HEK293 (cell line): ENCODE measurements at regions not wholly inside any gene's neighbourhood (a gene's known extent, or its start where the extent isn't known, plus 50 kb on each side); places are given as distances from the start of the nearest gene placed in this dataset.

Experiments
- CTCF ChIA-PET: fragments of 350-600 bp; formaldehyde crosslinking; extraction: SDS; loops from one replicate; lab custom pipeline; 2021; ENCODE audit warnings: antibody characterized with exemption; lab: Yijun Ruan, JAX
- POLR2A ChIA-PET: fragments of 300-600 bp; formaldehyde crosslinking; extraction: SDS; loops from one replicate; lab custom pipeline; 2020; ENCODE audit warnings: antibody characterized with exemption, inconsistent platforms; lab: Yijun Ruan, JAX
- H3K27ac ChIP-seq: fragments of 200-500 bp; sonication (Bioruptor generic); 2 replicates; pipeline ENCODE4 v1.5.1; 2014; ENCODE audit warnings: low read depth, low read length, control low read depth, inconsistent platforms; ENCODE audit errors: extremely low read depth
- H3K36me3 ChIP-seq, 2 experiments: fragments of 200-500 bp in 1 of 2; sonication (Bioruptor generic) in 1 of 2; 1 replicate in 1 of 2; 2 replicates in 1 of 2; pipeline ENCODE4 v1.5.1; 2014 to 2017; ENCODE audit warnings: inconsistent platforms in 2 of 2, low read length in 2 of 2; ENCODE audit not compliant: control insufficient read depth in 2 of 2, insufficient read depth in 1 of 2
- H3K4me1 ChIP-seq: fragments of 200-500 bp; sonication (Bioruptor generic); 2 replicates; pipeline ENCODE4 v1.5.1; 2014; ENCODE audit warnings: mild to moderate bottlenecking, low read length, inconsistent platforms; ENCODE audit not compliant: control insufficient read depth, insufficient read depth
- H3K4me3 ChIP-seq: 2 replicates; pipeline ENCODE4 v1.5.1; 2011; ENCODE audit warnings: low read depth, mild to moderate bottlenecking, control low read depth, low read length, moderate library complexity
- H3K9me3 ChIP-seq: fragments of 200-500 bp; sonication (Bioruptor generic); 2 replicates; pipeline ENCODE4 v1.5.1; 2014; ENCODE audit warnings: low read depth, low read length, inconsistent platforms; ENCODE audit not compliant: control insufficient read depth, insufficient read depth
- GFI1B ChIP-seq: fragments of 450-650 bp; formaldehyde crosslinking; IDR thresholded peaks from 2 replicates; pipeline ENCODE4 v1.5.1; 2016; ENCODE audit warnings: missing biosample characterization, missing genetic modification characterization
- SALL2 ChIP-seq: fragments of 450-650 bp; formaldehyde crosslinking; IDR thresholded peaks from 2 replicates; pipeline ENCODE4 v1.5.0; 2017; ENCODE audit warnings: missing biosample characterization, mild to moderate bottlenecking, missing genetic modification characterization, borderline replicate concordance
- SETDB1 ChIP-seq: IDR thresholded peaks from one replicate; pipeline ENCODE4 v1.6.1; 2017; ENCODE audit warnings: mild to moderate bottlenecking, low read length, moderate library complexity, mixed read lengths; ENCODE audit not compliant: insufficient read length
- SP7 ChIP-seq: fragments of 450-650 bp; formaldehyde crosslinking; IDR thresholded peaks from 2 replicates; pipeline ENCODE4 v1.5.1; 2016; ENCODE audit warnings: missing biosample characterization, missing genetic modification characterization
- WT1 ChIP-seq: fragments of 450-650 bp; formaldehyde crosslinking; IDR thresholded peaks from 2 replicates; pipeline ENCODE4 v1.5.1; 2016; ENCODE audit warnings: missing biosample characterization, missing genetic modification characterization
- ZBTB1 ChIP-seq: fragments of 450-650 bp; formaldehyde crosslinking; IDR thresholded peaks from 2 replicates; pipeline ENCODE4 v1.5.1; 2016; ENCODE audit warnings: missing biosample characterization, missing genetic modification characterization
- ZBTB8A ChIP-seq: fragments of 450-650 bp; formaldehyde crosslinking; IDR thresholded peaks from 2 replicates; pipeline ENCODE4 v1.5.1; 2016; ENCODE audit warnings: missing biosample characterization, missing genetic modification characterization
- ZNF112 ChIP-seq: fragments of 450-650 bp; formaldehyde crosslinking; IDR thresholded peaks from 2 replicates; pipeline ENCODE4 v1.5.0; 2017; ENCODE audit warnings: missing biosample characterization, missing genetic modification characterization
- ZNF121 ChIP-seq: fragments of 450-650 bp; formaldehyde crosslinking; IDR thresholded peaks from 2 replicates; pipeline ENCODE4 v1.5.1; 2016; ENCODE audit warnings: missing biosample characterization, missing genetic modification characterization
- ZNF138 ChIP-seq: fragments of 450-650 bp; formaldehyde crosslinking; IDR thresholded peaks from 2 replicates; pipeline ENCODE4 v1.5.1; 2016; ENCODE audit warnings: missing biosample characterization, missing genetic modification characterization, borderline replicate concordance
- ZNF169 ChIP-seq: fragments of 450-650 bp; formaldehyde crosslinking; IDR thresholded peaks from 2 replicates; pipeline ENCODE4 v1.5.1; 2016; ENCODE audit warnings: missing biosample characterization, missing genetic modification characterization
- ZNF174 ChIP-seq: fragments of 450-650 bp; formaldehyde crosslinking; IDR thresholded peaks from 2 replicates; pipeline ENCODE4 v1.5.0; 2017; ENCODE audit warnings: missing biosample characterization, mild to moderate bottlenecking, missing genetic modification characterization
- ZNF184 ChIP-seq: fragments of 450-650 bp; IDR thresholded peaks from 2 replicates; pipeline ENCODE4 v1.5.1; 2018; ENCODE audit warnings: missing biosample characterization, mild to moderate bottlenecking, missing genetic modification characterization
- ZNF214 ChIP-seq: fragments of 450-650 bp; formaldehyde crosslinking; IDR thresholded peaks from 2 replicates; pipeline ENCODE4 v1.5.1; 2017; ENCODE audit warnings: missing biosample characterization, mild to moderate bottlenecking, missing genetic modification characterization, borderline replicate concordance
- ZNF221 ChIP-seq: fragments of 450-650 bp; formaldehyde crosslinking; IDR thresholded peaks from 2 replicates; pipeline ENCODE4 v1.5.1; 2017; ENCODE audit warnings: missing biosample characterization, missing genetic modification characterization, borderline replicate concordance
- ZNF366 ChIP-seq: fragments of 450-650 bp; formaldehyde crosslinking; conservative IDR thresholded peaks from 2 replicates; pipeline ENCODE4 v1.5.1; 2016; ENCODE audit warnings: missing biosample characterization, missing genetic modification characterization
- ZNF394 ChIP-seq: fragments of 450-650 bp; formaldehyde crosslinking; IDR thresholded peaks from 2 replicates; pipeline ENCODE4 v1.5.1; 2016; ENCODE audit warnings: missing biosample characterization, missing genetic modification characterization, mild to moderate bottlenecking, moderate library complexity, borderline replicate concordance
- ZNF501 ChIP-seq: fragments of 450-650 bp; formaldehyde crosslinking; IDR thresholded peaks from 2 replicates; pipeline ENCODE4 v1.5.1; 2016; ENCODE audit warnings: missing biosample characterization, missing genetic modification characterization
- ZNF529 ChIP-seq: fragments of 450-650 bp; formaldehyde crosslinking; IDR thresholded peaks from 2 replicates; pipeline ENCODE4 v1.5.1; 2017; ENCODE audit warnings: missing genetic modification characterization, missing biosample characterization; ENCODE audit not compliant: insufficient replicate concordance
- ZNF585B ChIP-seq: fragments of 450-650 bp; formaldehyde crosslinking; IDR thresholded peaks from 2 replicates; pipeline ENCODE4 v1.5.1; 2016; ENCODE audit warnings: missing biosample characterization, missing genetic modification characterization
- ZNF610 ChIP-seq: fragments of 450-650 bp; formaldehyde crosslinking; IDR thresholded peaks from 2 replicates; pipeline ENCODE4 v1.5.1; 2016; ENCODE audit warnings: missing biosample characterization, missing genetic modification characterization, borderline replicate concordance
- ZNF654 ChIP-seq: fragments of 450-650 bp; formaldehyde crosslinking; IDR thresholded peaks from 2 replicates; pipeline ENCODE4 v1.5.1; 2016; ENCODE audit warnings: low read depth, missing biosample characterization, missing genetic modification characterization
- ZNF776 ChIP-seq: fragments of 450-650 bp; formaldehyde crosslinking; IDR thresholded peaks from 2 replicates; pipeline ENCODE4 v1.5.0; 2017; ENCODE audit warnings: missing biosample characterization, missing genetic modification characterization, borderline replicate concordance
- TF ChIP-seq, protein P1 (sequence below): fragments of 450-650 bp; formaldehyde crosslinking; IDR thresholded peaks from 2 replicates; pipeline ENCODE4 v1.5.1; 2016; ENCODE audit warnings: missing biosample characterization, missing genetic modification characterization
- TF ChIP-seq, protein P2 (sequence below): fragments of 450-650 bp; formaldehyde crosslinking; conservative IDR thresholded peaks from 2 replicates; pipeline ENCODE4 v1.5.1; 2016; ENCODE audit warnings: low read depth, missing biosample characterization, missing genetic modification characterization
- TF ChIP-seq, protein P3 (sequence below): fragments of 450-650 bp; formaldehyde crosslinking; IDR thresholded peaks from 2 replicates; pipeline ENCODE4 v1.5.1; 2016; ENCODE audit warnings: missing biosample characterization, missing genetic modification characterization
- TF ChIP-seq, protein P4 (sequence below): fragments of 450-650 bp; formaldehyde crosslinking; IDR thresholded peaks from 2 replicates; pipeline ENCODE4 v1.5.1; 2016; ENCODE audit warnings: missing biosample characterization, missing genetic modification characterization
- TF ChIP-seq, protein P5 (sequence below): fragments of 450-650 bp; formaldehyde crosslinking; IDR thresholded peaks from 2 replicates; pipeline ENCODE4 v1.5.1; 2016; ENCODE audit warnings: missing biosample characterization, missing genetic modification characterization

DNA sequence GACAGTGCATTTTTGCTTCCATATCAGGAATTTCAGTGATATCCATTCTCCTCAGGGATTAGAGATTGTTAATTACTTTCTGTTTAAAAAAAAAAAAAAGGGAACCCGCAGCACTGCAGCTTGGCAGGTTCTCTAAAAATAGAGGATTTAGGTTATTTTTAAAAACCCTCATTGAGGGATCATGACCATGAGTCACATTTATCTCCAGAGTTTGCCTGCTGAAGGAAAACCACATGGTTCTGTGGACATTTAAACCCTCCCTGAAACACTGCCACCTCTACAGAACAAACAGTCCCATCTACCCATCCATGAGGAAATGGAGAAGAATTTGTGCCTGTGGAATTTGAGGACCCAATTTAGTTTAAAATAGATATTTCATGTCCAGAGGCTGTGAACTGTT is 66.2 kb upstream of the UBE2E1 start:
- CTCF ChIA-PET, result interaction anchor here (1.1 kb wide), 1 partner anchor 94 kb away, joined by 3 read pairs; no protein-coding TSS in a partner anchor
- Histone ChIP-seq H3K36me3 (no peaks in the 10 kb centered on the region), H3K4me3 (no peak overlapping the region), H3K4me1 (peaks cover 15% of the 10 kb centered on the region)
- TF ChIP-seq, protein P1, sequence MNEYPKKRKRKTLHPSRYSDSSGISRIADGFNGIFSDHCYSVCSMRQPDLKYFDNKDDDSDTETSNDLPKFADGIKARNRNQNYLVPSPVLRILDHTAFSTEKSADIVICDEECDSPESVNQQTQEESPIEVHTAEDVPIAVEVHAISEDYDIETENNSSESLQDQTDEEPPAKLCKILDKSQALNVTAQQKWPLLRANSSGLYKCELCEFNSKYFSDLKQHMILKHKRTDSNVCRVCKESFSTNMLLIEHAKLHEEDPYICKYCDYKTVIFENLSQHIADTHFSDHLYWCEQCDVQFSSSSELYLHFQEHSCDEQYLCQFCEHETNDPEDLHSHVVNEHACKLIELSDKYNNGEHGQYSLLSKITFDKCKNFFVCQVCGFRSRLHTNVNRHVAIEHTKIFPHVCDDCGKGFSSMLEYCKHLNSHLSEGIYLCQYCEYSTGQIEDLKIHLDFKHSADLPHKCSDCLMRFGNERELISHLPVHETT (tag by site-specific recombination), result no peak
- no peak for TF ChIP-seq ZNF174 (tag by site-specific recombination)
- TF ChIP-seq ZNF138 (tag by site-specific recombination), result no peak
- TF ChIP-seq ZNF214 (tag by site-specific recombination), result no peak
- no peak for TF ChIP-seq ZNF169 (tag by site-specific recombination)
- TF ChIP-seq ZNF610 (tag by site-specific recombination), result no peak
- no peak for TF ChIP-seq SETDB1
- no peak for TF ChIP-seq ZNF654 (tag by site-specific recombination)
- no peak for TF ChIP-seq ZBTB8A (tag by site-specific recombination)
- TF ChIP-seq, all 188 proteins: peak for 0
- POLR2A ChIA-PET, result interaction anchor here (0.6 to 0.7 kb wide), 2 partner anchors 178 to 184 kb away, joined by 3 to 4 read pairs; no protein-coding TSS in a partner anchor
- H3K27ac ChIP-seq, result no peak overlapping the region
- no peaks in the 10 kb centered on the region for H3K9me3 ChIP-seq

DNA sequence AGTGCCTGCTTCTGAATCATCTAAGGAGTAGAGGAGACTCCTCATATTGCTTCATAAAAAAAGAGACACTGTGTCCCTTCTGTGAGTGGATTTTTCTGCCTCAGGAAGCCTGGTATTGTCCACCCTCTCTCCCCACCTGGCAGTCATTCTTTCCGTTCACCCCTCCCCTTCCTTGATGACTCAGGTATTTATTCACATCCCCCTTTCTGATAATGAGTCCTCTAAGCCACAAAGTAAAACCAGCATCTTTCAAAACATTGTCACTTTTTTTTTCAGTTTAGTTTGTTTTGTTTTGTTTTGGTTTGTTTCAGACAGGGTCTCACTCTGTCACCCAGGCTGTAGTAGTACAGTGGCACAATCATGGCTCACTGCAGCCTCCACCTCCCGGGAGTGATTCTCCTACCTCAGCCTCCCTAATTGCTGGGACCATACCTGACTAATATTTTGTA is 65.2 kb upstream of the UBE2E1 start:
- Histone ChIP-seq H3K4me1 (peaks cover 8% of the 10 kb centered on the region), H3K9me3 (no peaks in the 10 kb centered on the region), H3K36me3 (no peaks in the 10 kb centered on the region), H3K27ac (no peak overlapping the region), H3K4me3 (no peak overlapping the region)
- ChIA-PET POLR2A (no interaction called here), CTCF (interaction anchor here (1.1 kb wide), 1 partner anchor 93 kb away, joined by 3 read pairs; no protein-coding TSS in a partner anchor)
- TF ChIP-seq ZNF501 (tag by site-specific recombination) (no peak), GFI1B (tag by site-specific recombination) (peak; percentile 62; the same call in 1 of the 2 replicates), ZNF394 (tag by site-specific recombination) (no peak), ZBTB1 (tag by site-specific recombination) (no peak), SP7 (tag by site-specific recombination) (peak; percentile 27; the same call in 1 of the 2 replicates), ZNF776 (no peak), SALL2 (tag by site-specific recombination) (peak; percentile 61; the same call in 1 of the 2 replicates), WT1 (0 out of 2 replicates have a peak, but pooled peaks have one; percentile 23), ZNF221 (tag by site-specific recombination) (no peak), ZNF184 (tag by site-specific recombination) (no peak), ZNF121 (tag by site-specific recombination) (no peak), ZNF529 (tag by site-specific recombination) (no peak), ZNF585B (tag by site-specific recombination) (no peak), ZNF112 (tag by site-specific recombination) (no peak), ZNF366 (0 out of 2 replicates have a peak, but pooled peaks have one; percentile 10)
- TF ChIP-seq, protein P2, sequence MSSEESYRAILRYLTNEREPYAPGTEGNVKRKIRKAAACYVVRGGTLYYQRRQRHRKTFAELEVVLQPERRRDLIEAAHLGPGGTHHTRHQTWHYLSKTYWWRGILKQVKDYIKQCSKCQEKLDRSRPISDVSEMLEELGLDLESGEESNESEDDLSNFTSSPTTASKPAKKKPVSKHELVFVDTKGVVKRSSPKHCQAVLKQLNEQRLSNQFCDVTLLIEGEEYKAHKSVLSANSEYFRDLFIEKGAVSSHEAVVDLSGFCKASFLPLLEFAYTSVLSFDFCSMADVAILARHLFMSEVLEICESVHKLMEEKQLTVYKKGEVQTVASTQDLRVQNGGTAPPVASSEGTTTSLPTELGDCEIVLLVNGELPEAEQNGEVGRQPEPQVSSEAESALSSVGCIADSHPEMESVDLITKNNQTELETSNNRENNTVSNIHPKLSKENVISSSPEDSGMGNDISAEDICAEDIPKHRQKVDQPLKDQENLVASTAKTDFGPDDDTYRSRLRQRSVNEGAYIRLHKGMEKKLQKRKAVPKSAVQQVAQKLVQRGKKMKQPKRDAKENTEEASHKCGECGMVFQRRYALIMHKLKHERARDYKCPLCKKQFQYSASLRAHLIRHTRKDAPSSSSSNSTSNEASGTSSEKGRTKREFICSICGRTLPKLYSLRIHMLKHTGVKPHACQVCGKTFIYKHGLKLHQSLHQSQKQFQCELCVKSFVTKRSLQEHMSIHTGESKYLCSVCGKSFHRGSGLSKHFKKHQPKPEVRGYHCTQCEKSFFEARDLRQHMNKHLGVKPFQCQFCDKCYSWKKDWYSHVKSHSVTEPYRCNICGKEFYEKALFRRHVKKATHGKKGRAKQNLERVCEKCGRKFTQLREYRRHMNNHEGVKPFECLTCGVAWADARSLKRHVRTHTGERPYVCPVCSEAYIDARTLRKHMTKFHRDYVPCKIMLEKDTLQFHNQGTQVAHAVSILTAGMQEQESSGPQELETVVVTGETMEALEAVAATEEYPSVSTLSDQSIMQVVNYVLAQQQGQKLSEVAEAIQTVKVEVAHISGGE, result no peak
- TF ChIP-seq, protein P3, sequence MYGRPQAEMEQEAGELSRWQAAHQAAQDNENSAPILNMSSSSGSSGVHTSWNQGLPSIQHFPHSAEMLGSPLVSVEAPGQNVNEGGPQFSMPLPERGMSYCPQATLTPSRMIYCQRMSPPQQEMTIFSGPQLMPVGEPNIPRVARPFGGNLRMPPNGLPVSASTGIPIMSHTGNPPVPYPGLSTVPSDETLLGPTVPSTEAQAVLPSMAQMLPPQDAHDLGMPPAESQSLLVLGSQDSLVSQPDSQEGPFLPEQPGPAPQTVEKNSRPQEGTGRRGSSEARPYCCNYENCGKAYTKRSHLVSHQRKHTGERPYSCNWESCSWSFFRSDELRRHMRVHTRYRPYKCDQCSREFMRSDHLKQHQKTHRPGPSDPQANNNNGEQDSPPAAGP (tag by site-specific recombination), result peak; percentile 30; the same call in 1 of the 2 replicates
- TF ChIP-seq, protein P4, sequence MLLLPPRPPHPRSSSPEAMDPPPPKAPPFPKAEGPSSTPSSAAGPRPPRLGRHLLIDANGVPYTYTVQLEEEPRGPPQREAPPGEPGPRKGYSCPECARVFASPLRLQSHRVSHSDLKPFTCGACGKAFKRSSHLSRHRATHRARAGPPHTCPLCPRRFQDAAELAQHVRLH (tag by site-specific recombination), result no peak
- TF ChIP-seq, protein P5, sequence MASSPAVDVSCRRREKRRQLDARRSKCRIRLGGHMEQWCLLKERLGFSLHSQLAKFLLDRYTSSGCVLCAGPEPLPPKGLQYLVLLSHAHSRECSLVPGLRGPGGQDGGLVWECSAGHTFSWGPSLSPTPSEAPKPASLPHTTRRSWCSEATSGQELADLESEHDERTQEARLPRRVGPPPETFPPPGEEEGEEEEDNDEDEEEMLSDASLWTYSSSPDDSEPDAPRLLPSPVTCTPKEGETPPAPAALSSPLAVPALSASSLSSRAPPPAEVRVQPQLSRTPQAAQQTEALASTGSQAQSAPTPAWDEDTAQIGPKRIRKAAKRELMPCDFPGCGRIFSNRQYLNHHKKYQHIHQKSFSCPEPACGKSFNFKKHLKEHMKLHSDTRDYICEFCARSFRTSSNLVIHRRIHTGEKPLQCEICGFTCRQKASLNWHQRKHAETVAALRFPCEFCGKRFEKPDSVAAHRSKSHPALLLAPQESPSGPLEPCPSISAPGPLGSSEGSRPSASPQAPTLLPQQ (tag by site-specific recombination), result no peak
